ENCODE measurements at regions not wholly inside any gene's neighbourhood (a gene's known extent, or its start where the extent isn't known, plus 50 kb on each side); places are given as distances from the start of the nearest gene placed in this dataset.
"Not testable (repeated sequence)": the region's sequence is repeated elsewhere in the genome, so short reads cannot be mapped to it uniquely, and the experiment has no call there.

GRCh38 chr18:38525039-38525438 lies 959.4 kb upstream of the CELF4 start:
- Mint-ChIP-seq H3K27me3 (no peaks in the 10 kb centered on the region), H3K36me3 (ENCODE audit: low read depth) (no peaks in the 10 kb centered on the region), H3K4me1 (no peaks in the 10 kb centered on the region), H3K9me3 (ENCODE audit: low read depth) (peaks cover 1% of the 10 kb centered on the region), H3K27ac (no peak overlapping the region), H3K4me3 (no peak overlapping the region)
- ATAC-seq (no peak), DNase-seq (no peak)
- intact Hi-C loops (cut with DNase I, micrococcal nuclease), result no loop called here
- ChIA-PET POLR2A (no interaction called here), CTCF (no interaction called here)

- POLR2A ChIA-PET, result no interaction called here
- ATAC-seq, result no peak
Measured at GRCh38 chr18:38520786-38521185, 955.2 kb upstream of the CELF4 start.

GRCh38 chr18:38502539-38502938 lies 936.9 kb upstream of the CELF4 start:
- H3K9me3 Mint-ChIP-seq (ENCODE audit: low read depth), result peaks cover 3% of the 10 kb centered on the region
- no peaks in the 10 kb centered on the region for H3K4me1 Mint-ChIP-seq
- no peak for ATAC-seq
- H3K4me3 Mint-ChIP-seq, result no peak overlapping the region
- intact Hi-C loops (cut with DNase I, micrococcal nuclease), result no loop called here
- POLR2A ChIA-PET, result no interaction called here
- CTCF ChIA-PET, result no interaction called here
- no peak overlapping the region for H3K27ac Mint-ChIP-seq
- H3K36me3 Mint-ChIP-seq (ENCODE audit: low read depth), result no peaks in the 10 kb centered on the region
- no peak for DNase-seq
- H3K27me3 Mint-ChIP-seq, result peaks cover 3% of the 10 kb centered on the region

More at GRCh38 chr18:38520786-38521185, 955.2 kb upstream of the CELF4 start:
- intact Hi-C loops (cut with DNase I, micrococcal nuclease), result no loop called here
- Mint-ChIP-seq H3K4me3 (no peak overlapping the region), H3K36me3 (ENCODE audit: low read depth) (no peaks in the 10 kb centered on the region), H3K27ac (no peak overlapping the region), H3K9me3 (ENCODE audit: low read depth) (peaks cover 1% of the 10 kb centered on the region), H3K27me3 (no peaks in the 10 kb centered on the region), H3K4me1 (no peaks in the 10 kb centered on the region)
- CTCF ChIA-PET, result interaction anchor here (0.6 kb wide), 1 partner anchor 23 kb away, joined by 6 read pairs; no protein-coding TSS in a partner anchor
- no peak for DNase-seq

GRCh38 chr18:38497266-38497665 lies 931.7 kb upstream of the CELF4 start:
- Mint-ChIP-seq H3K4me1 (peaks cover 20% of the 10 kb centered on the region), H3K4me3 (no peak overlapping the region), H3K27ac (no peak overlapping the region), H3K27me3 (peaks cover 3% of the 10 kb centered on the region), H3K9me3 (ENCODE audit: low read depth) (peaks cover 1% of the 10 kb centered on the region), H3K36me3 (ENCODE audit: low read depth) (no peaks in the 10 kb centered on the region)
- peak; percentile 32 for DNase-seq
- ChIA-PET POLR2A (no interaction called here), CTCF (interaction anchor here (0.7 kb wide), 1 partner anchor 521 kb away, joined by 3 read pairs; no protein-coding TSS in a partner anchor)
- intact Hi-C loops (cut with DNase I, micrococcal nuclease), result loop anchor here (2.0 kb wide), 2 partner anchors 114 to 444 kb away; no protein-coding TSS in a partner anchor
- ATAC-seq, result peak; percentile 48

GRCh38 chr18:38496222-38496793 lies 930.7 kb upstream of the CELF4 start:
- ChIA-PET POLR2A (no interaction called here), CTCF (no interaction called here)
- H3K4me3 Mint-ChIP-seq, result no peak overlapping the region
- intact Hi-C loops (cut with DNase I, micrococcal nuclease), result loop anchor here (1.0 to 2.0 kb wide), 3 partner anchors 111 to 444 kb away; no protein-coding TSS in a partner anchor
- peaks cover 20% of the 10 kb centered on the region for H3K4me1 Mint-ChIP-seq
- peaks cover 3% of the 10 kb centered on the region for H3K27me3 Mint-ChIP-seq
- no peak overlapping the region for H3K27ac Mint-ChIP-seq
- ATAC-seq (peak; percentile 80), DNase-seq (no peak)
- H3K9me3 Mint-ChIP-seq (ENCODE audit: low read depth), result peaks cover 1% of the 10 kb centered on the region
- no peaks in the 10 kb centered on the region for H3K36me3 Mint-ChIP-seq (ENCODE audit: low read depth)

- DNase-seq (no peak), ATAC-seq (no peak)
- H3K4me3 Mint-ChIP-seq, result no peak overlapping the region
- peaks cover 3% of the 10 kb centered on the region for H3K9me3 Mint-ChIP-seq (ENCODE audit: low read depth)
- H3K4me1 Mint-ChIP-seq, result peaks cover 20% of the 10 kb centered on the region
- ChIA-PET CTCF (interaction anchor here (1.2 kb wide), 1 partner anchor 27 kb away, joined by 3 read pairs; no protein-coding TSS in a partner anchor), POLR2A (no interaction called here)
- intact Hi-C loops (cut with DNase I, micrococcal nuclease), result no loop called here
- H3K27ac Mint-ChIP-seq, result no peak overlapping the region
- no peaks in the 10 kb centered on the region for H3K27me3 Mint-ChIP-seq
- H3K36me3 Mint-ChIP-seq (ENCODE audit: low read depth), result no peaks in the 10 kb centered on the region
Measured at GRCh38 chr18:38494065-38494464, 928.5 kb upstream of the CELF4 start.

GRCh38 chr18:38491195-38491594 lies 925.6 kb upstream of the CELF4 start:
- ChIA-PET POLR2A (no interaction called here), CTCF (no interaction called here)
- Mint-ChIP-seq H3K4me3 (no peak overlapping the region), H3K36me3 (ENCODE audit: low read depth) (no peaks in the 10 kb centered on the region), H3K27me3 (no peaks in the 10 kb centered on the region), H3K4me1 (peaks cover 12% of the 10 kb centered on the region), H3K27ac (no peak overlapping the region), H3K9me3 (ENCODE audit: low read depth) (peaks cover 3% of the 10 kb centered on the region)
- DNase-seq, result no peak
- ATAC-seq, result no peak
- intact Hi-C loops (cut with DNase I, micrococcal nuclease), result no loop called here

- POLR2A ChIA-PET; ATAC-seq; H3K27me3 Mint-ChIP-seq; H3K27ac Mint-ChIP-seq; H3K9me3 Mint-ChIP-seq (ENCODE audit: low read depth); CTCF ChIA-PET; H3K36me3 Mint-ChIP-seq (ENCODE audit: low read depth); H3K4me1 Mint-ChIP-seq; intact Hi-C loops (cut with DNase I, micrococcal nuclease); DNase-seq; H3K4me3 Mint-ChIP-seq: not testable (repeated sequence)
Measured at GRCh38 chr18:38489721-38490120, 924.1 kb upstream of the CELF4 start.

GRCh38 chr18:38487521-38487920 lies 921.9 kb upstream of the CELF4 start:
- DNase-seq (no peak), ATAC-seq (no peak)
- Mint-ChIP-seq H3K36me3 (ENCODE audit: low read depth) (no peaks in the 10 kb centered on the region), H3K4me3 (no peak overlapping the region), H3K9me3 (ENCODE audit: low read depth) (peaks cover 3% of the 10 kb centered on the region), H3K27me3 (peaks cover under 1% of the 10 kb centered on the region), H3K4me1 (no peaks in the 10 kb centered on the region), H3K27ac (no peak overlapping the region)
- ChIA-PET CTCF (interaction anchor here (0.7 kb wide), 1 partner anchor 1060 kb away, joined by 3 read pairs; no protein-coding TSS in a partner anchor), POLR2A (no interaction called here)
- intact Hi-C loops (cut with DNase I, micrococcal nuclease), result no loop called here

- DNase-seq, result no peak
- no peaks in the 10 kb centered on the region for H3K36me3 Mint-ChIP-seq (ENCODE audit: low read depth)
- H3K27me3 Mint-ChIP-seq, result peaks cover 4% of the 10 kb centered on the region
- CTCF ChIA-PET, result no interaction called here
- POLR2A ChIA-PET, result no interaction called here
- no peaks in the 10 kb centered on the region for H3K4me1 Mint-ChIP-seq
- no peak overlapping the region for H3K27ac Mint-ChIP-seq
- H3K4me3 Mint-ChIP-seq, result no peak overlapping the region
- intact Hi-C loops (cut with DNase I, micrococcal nuclease), result no loop called here
- ATAC-seq, result no peak
- H3K9me3 Mint-ChIP-seq (ENCODE audit: low read depth), result no peaks in the 10 kb centered on the region
Measured at GRCh38 chr18:38483326-38483725, 917.7 kb upstream of the CELF4 start.

GRCh38 chr18:38481576-38481975 lies 916.0 kb upstream of the CELF4 start:
- no peaks in the 10 kb centered on the region for H3K36me3 Mint-ChIP-seq (ENCODE audit: low read depth)
- no peak for ATAC-seq
- no peaks in the 10 kb centered on the region for H3K9me3 Mint-ChIP-seq (ENCODE audit: low read depth)
- intact Hi-C loops (cut with DNase I, micrococcal nuclease), result no loop called here
- ChIA-PET POLR2A (no interaction called here), CTCF (interaction anchor here (0.6 kb wide), 1 partner anchor 112 kb away, joined by 3 read pairs; no protein-coding TSS in a partner anchor)
- H3K4me3 Mint-ChIP-seq, result no peak overlapping the region
- no peak for DNase-seq
- H3K27me3 Mint-ChIP-seq, result peaks cover 4% of the 10 kb centered on the region
- H3K27ac Mint-ChIP-seq, result no peak overlapping the region
- no peaks in the 10 kb centered on the region for H3K4me1 Mint-ChIP-seq

GRCh38 chr18:38475686-38476085 lies 910.1 kb upstream of the CELF4 start:
- ChIA-PET CTCF (no interaction called here), POLR2A (no interaction called here)
- H3K27ac Mint-ChIP-seq, result no peak overlapping the region
- ATAC-seq (no peak), DNase-seq (no peak)
- intact Hi-C loops (cut with DNase I, micrococcal nuclease), result no loop called here
- no peaks in the 10 kb centered on the region for H3K36me3 Mint-ChIP-seq (ENCODE audit: low read depth)
- H3K27me3 Mint-ChIP-seq, result no peaks in the 10 kb centered on the region
- H3K9me3 Mint-ChIP-seq (ENCODE audit: low read depth), result peaks cover 4% of the 10 kb centered on the region
- no peak overlapping the region for H3K4me3 Mint-ChIP-seq
- peaks cover 2% of the 10 kb centered on the region for H3K4me1 Mint-ChIP-seq

All from activated CD4-positive, alpha-beta T cell treated with anti-CD3 and anti-CD28 coated beads for 36 hours (primary cell).